GM12874 (cell line): ENCODE measurements at regions not wholly inside any gene's neighbourhood (a gene's known extent, or its start where the extent isn't known, plus 50 kb on each side); places are given as distances from the start of the nearest gene placed in this dataset.

Source experiments
- TF ChIP-seq, protein P1 (sequence below): IDR thresholded peaks from 2 replicates; pipeline ENCODE4 v1.5.1; 2011; ENCODE audit warnings: low read depth, mild to moderate bottlenecking, control low read depth, low read length, moderate library complexity; ENCODE audit not compliant: insufficient read depth

DNA sequence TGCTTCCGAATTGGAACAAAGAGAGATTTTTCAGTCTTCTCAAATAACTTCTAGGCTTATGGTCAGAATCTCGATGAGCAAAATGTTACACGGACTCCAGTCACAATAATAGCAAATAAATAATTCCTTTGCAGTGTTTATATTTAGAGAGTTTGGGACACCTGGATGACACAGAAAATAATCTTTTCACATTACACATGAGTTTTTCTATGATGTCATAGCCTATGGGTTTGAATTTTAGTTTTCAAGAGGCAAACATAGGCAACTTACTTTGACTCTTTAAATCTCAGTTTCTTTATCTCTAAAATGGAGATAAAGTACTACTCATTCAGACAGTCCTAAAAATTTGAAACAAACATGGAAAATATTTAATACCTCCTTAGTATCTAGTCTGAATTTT is 372.0 kb downstream of the HAPSTR1 start:
- TF ChIP-seq, protein P1, sequence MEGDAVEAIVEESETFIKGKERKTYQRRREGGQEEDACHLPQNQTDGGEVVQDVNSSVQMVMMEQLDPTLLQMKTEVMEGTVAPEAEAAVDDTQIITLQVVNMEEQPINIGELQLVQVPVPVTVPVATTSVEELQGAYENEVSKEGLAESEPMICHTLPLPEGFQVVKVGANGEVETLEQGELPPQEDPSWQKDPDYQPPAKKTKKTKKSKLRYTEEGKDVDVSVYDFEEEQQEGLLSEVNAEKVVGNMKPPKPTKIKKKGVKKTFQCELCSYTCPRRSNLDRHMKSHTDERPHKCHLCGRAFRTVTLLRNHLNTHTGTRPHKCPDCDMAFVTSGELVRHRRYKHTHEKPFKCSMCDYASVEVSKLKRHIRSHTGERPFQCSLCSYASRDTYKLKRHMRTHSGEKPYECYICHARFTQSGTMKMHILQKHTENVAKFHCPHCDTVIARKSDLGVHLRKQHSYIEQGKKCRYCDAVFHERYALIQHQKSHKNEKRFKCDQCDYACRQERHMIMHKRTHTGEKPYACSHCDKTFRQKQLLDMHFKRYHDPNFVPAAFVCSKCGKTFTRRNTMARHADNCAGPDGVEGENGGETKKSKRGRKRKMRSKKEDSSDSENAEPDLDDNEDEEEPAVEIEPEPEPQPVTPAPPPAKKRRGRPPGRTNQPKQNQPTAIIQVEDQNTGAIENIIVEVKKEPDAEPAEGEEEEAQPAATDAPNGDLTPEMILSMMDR: no peak

DNA sequence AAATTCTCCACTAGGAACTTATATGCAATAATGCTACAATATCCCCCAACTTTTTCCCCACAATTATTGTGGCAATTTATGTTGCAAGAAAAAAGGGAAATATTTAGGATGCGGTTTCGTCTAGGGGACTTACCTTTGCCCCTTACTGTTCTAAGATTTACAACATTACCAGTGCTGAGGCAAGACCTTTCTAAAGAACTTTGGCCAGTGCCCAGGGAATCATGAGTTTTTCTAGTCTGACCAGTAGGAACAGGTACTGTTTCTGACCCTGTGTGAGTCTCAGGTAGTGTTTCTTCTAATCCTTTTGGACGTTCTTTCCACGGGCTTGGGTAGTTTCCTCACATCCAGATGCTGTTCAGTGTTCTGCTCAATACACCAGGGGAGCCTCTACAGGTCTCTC is 373.7 kb downstream of the HAPSTR1 start:
- TF ChIP-seq, protein P1: no peak

GRCh38 chr16:9469512-9469911 is 378.1 kb downstream of the HAPSTR1 start:
- TF ChIP-seq, protein P1: no peak

DNA sequence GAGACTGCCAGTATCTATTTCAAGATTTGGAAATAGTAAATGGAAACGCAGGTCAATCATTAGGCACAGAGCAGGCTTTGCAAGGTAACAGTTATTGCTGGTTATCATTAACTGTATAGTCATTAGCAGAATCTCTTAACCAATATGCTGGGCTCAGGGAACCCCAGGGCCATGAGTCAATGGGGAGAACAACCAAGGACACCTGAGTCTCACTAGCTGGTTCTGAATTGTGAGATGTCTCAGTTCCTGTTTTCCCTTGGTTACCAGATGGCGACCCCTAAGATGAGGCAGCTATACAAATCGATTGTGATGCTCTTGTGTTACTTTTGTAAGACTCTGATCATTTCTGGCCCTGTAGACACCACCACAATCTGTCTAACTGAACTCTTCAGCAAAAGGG is 385.3 kb downstream of the HAPSTR1 start:
- TF ChIP-seq, protein P1: no peak

DNA sequence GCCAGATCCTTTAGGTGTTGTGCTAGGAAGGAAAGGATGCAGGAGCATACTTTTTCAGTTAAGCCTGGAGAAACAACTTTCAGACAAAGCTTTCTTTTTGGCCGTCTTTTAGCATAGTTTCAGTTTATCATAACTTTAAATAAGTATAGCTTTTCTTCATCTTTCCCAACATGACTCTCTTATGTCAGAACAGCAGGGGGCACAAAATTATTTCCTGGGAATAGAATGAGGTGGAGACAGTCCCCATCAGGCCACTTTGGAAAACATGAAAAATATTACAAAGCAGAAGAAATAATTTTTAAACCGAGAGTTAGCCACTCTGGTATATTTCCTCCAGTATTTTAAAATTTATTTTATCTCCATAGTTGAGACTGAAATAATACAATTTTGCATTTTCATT is 387.6 kb downstream of the HAPSTR1 start:
- TF ChIP-seq, protein P1: no peak

DNA sequence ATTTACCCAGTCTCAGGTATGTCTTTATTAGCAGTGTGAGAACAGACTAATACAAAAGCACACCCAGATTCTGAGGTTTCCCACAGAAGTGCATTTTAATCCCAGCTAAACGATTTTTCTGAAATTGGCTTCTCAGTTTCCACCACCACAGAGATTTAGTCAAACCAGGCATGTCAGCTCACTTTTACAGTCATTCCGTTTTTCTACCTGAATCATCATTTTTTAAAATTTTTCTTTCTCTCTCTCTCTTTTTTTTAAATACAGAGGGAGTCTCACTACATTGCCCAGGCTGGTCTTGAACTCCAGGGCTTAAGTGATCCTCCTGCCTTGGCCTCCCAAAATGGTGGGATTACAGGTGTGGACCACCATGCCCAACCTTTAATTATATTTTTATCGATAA is 389.1 kb downstream of the HAPSTR1 start:
- TF ChIP-seq, protein P1: no peak

DNA sequence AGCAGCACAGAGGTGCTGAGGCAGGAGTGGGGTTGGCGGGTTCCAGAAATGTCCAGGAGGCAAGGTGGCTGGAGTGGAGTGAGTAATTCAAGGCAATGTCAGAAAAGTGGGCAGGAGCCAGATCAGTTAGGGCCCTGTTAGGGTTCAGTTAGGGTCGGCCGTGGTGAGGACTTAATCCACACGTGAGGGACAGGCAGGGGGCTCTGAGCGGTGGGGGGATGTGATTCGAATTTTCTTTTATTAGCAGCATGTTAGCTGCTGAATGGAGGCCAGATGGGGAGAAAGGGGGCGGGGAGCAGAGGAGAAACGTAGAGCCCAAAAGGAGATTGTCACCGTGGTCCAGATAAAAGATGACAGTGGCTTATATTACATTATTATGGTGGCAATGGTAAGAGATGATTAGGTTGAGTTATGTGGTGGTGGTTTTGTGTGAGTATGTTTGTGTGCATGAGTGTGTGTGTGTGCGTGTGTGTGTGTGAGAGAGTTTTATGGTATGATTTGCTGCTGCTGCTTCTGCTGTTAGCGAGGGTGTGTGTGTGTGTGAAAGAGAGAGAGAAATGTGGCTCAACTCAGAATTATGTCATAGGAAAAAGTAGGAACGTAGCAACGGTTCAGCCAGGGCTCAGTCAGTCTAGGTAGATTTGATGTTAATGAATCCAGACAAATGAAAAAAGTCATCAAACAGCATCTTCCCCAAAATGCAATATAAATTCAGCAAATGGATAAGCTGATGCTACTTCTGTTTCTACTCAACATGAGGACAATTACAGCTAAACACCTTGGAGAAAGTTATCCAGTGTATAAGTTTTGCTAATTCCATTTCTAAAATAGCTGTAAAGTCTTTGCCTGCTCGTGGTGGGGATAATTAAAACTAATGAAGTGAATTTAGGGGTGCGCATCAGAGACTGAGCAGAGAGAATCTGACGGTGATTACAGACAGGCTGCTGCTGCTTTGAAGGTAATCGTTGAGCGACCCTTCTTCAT is 390.6 kb downstream of the HAPSTR1 start:
- TF ChIP-seq, protein P1: no peak
